ENCODE measurements at regions not wholly inside any gene's neighbourhood (a gene's known extent, or its start where the extent isn't known, plus 50 kb on each side); places are given as distances from the start of the nearest gene placed in this dataset.
A peak's percentile ranks its signal among the peaks of the same experiment; 100 is the strongest.
"Not testable (repeated sequence)": the region's sequence is repeated elsewhere in the genome, so short reads cannot be mapped to it uniquely, and the experiment has no call there.

DNA sequence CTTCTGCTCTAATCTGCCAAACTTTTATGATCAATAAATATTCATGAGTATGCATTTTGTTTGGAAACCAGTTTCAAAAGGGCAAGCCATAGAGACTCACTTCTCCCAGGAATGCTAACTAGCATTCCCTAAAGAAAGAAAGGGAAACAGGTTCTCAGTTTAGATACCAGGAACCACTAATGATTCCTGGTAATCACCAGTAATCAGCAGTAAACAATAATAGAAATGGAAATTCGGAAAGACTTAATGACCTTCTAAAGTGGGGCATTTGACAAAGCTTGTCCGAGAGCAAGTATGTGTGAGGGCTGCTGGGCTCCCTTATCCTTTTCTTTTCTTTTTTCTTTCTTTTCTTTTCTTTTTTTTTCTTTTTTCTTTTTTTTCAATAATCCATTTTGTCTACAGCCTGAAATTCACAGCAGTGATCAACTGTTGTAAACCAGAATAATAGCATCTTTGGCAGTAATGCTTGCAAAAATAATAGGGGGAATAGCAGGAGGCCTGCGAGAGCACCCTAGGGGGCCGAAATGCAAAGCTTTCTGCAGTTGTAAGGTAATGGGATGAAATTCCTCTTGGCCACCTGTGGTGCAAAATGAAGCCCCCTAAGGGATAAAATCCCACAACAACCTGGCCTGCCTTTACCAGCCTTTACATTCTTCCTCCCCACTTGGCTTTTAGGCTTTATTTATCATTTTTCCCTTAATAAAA lies 253.2 kb downstream of the ZPLD1 start:
- DNase-seq: peak; percentile 12

GRCh38 chr3:102688556-102688930 lies 253.7 kb downstream of the ZPLD1 start:
- DNase-seq: no peak

- DNase-seq: no peak
These were observed 256.7 kb downstream of the ZPLD1 start for GRCh38 chr3:102691507-102691906.

DNA sequence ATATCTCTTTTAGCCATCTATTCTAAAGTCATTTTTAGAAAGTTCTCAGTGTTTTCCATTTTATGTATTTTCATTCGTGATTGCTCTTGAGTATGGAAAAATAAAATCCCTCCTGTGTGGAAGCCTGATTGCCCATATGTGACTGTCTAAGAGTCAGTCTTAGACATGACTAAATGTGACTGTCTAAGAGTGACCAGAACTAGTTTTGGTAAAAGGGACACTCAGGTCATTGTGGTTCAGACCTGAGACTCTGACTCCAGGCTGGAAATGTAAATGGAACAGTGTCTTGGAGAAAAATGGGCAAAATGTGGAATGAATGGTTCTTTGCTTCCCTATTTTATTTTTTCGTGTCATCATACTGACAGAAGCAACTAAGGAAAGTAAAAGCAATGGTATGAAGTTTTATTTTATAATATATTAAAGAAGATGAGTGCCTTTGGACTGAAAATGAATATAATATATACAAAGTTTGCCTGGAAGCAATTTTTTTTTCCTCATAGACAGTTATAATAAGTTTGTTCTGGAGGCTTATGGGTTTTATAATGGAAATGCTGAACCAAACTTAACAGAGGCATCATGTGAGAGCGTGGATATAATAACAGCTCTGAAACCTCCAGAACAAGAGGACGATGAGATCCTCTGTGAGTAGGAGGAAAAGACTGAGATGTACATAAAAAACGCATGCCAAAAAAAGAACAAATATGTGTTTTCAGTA lies 264.4 kb downstream of the ZPLD1 start:
- DNase-seq: no peak

DNA sequence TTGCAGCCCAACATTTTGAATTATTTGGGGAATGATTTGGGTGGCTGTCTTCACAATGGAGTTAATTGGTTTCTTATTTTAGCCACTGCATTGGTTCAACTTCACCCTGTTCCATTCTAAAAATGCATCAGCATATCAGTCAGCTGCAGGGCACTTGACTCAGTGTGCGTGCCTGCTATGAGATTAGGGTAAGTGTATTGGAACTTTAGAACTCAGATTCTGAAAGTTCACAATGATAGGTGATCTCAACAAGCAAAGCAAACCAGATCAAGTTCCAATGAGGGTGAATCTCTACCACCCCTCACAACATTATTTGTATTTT lies 265.0 kb downstream of the ZPLD1 start:
- no peak for DNase-seq

DNA sequence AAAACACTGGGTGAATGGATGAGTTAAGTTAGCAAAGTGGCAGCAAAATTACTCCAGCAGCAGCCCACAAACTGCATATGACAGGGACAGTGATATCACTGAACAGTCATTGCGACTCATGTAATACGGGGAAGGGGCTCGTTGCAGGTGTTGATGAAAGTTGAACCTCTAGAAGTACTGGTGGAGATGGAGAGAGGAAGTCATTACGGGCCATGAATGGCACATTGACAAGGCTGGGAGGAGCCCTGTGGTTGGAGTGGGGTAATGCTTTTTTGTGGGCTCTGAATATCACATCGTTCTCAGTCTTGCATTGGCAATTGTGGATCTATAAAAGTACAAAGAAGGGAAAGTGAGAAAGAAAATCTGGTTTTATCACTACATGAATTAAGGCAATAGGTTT lies 278.1 kb downstream of the ZPLD1 start:
- no peak for DNase-seq

DNA sequence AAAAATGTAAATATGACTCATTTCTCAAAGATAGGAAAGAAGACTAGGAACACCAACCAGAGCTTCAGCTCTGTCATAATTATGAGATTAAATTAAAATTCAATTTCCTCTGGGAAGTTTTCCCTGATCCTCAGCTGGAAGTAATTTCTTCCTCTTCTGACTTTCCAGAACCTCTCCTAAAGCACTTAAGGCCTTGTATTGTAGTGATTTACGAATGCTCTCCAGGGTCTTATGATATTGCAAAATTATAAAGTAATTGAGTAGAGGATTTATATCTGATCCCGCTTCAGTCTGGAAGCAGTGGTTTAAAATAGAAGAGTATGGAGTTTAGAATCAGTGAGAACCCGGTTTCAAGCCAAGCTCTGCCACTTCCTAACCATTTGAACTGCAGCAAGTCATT lies 279.8 kb downstream of the ZPLD1 start:
- DNase-seq: no peak

- no peak for DNase-seq
These were observed 280.3 kb downstream of the ZPLD1 start for GRCh38 chr3:102715030-102715697.

DNA sequence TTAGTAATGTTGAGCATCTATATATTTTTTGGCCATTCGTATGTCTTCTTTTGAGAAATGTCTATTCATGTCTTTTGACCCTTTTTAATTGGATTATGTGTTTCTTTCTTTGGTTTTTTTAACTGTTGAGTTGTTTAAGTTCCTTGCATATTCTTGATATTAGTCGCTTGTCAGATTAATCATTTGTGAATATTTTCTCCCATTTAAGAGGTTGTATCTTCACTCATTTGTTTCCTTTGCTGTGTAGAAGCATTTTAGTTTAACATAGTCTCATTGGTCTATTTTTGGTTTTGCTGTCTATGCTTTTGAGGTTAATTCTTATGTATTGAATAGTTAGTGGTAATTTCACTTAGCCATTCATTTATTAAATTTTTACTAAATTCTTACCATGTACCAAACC lies 283.8 kb downstream of the ZPLD1 start:
- DNase-seq: no peak

GRCh38 chr3:102722317-102722716 lies 287.5 kb downstream of the ZPLD1 start:
- no peak for DNase-seq

GRCh38 chr3:102727340-102727739 lies 292.5 kb downstream of the ZPLD1 start:
- DNase-seq: no peak

GRCh38 chr3:102732581-102732980 lies 297.8 kb downstream of the ZPLD1 start:
- not testable (repeated sequence) for DNase-seq

DNA sequence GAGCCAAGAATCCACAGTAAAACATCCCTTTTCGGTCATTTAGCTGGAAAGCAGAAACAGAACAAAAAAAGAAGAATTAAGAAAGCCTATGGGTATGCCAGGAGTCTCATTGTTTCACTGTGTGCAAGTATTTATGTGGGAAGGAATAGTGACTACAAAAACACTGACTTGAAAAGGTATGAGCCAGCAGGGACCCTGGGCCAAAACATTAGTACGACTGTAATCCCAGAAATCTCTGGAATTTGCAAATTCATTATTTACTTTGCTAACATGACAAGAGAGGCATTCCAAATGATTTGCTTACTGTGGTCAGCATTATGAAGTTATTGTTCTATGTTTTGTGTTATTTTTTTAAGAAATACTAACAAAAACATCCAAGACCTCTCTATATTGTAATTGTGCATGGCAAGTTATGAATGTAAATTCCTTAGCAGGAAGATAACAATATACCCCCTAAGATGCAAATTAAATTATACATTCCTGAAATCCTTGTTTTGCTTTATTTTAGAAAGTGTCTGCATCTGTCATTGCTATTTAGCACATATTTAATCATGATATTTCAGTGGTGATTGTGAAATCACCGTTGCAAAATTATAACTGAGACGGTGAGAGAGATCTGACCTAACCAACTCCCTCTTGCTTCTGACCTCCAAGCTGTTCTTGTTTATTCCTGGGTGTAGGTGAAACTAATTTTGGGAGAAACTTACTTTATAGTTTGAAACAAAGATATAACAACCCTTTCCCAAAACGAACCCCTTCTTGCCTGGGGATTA lies 299.2 kb downstream of the ZPLD1 start:
- DNase-seq: no peak

GRCh38 chr3:102735311-102735710 lies 300.5 kb downstream of the ZPLD1 start:
- DNase-seq: no peak

DNA sequence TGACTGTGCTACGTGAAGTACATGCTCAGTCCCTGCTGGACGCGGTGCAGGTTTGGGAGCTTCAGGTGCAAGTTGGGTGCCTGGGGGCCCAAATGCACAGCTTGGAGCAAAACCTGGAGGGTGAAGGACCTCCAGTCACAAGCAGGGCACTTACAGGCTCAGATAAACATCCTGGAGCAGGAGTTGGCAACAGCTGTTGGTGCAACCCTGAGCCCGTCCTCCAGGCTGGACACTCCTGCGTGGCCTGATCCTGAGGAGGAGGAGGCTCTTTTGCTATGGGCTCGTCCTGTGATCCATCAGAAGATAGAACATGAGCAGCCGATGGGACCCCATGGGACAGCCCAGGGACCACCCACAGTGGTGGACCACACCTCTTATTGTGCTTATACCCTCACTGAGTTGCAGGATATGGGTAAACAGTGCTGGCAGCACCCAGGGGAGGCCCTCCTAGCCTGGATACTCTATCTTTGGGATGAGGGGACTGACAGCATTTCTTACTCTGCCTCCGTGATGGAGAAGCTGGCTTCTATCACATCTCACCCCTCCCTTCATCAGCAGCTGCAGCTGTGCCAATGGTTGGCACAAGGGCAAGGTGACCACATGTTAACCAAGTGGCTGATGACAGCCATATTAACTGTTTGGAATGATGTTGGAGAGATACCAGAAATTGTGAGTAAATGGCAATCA lies 301.6 kb downstream of the ZPLD1 start:
- no peak for DNase-seq

DNA sequence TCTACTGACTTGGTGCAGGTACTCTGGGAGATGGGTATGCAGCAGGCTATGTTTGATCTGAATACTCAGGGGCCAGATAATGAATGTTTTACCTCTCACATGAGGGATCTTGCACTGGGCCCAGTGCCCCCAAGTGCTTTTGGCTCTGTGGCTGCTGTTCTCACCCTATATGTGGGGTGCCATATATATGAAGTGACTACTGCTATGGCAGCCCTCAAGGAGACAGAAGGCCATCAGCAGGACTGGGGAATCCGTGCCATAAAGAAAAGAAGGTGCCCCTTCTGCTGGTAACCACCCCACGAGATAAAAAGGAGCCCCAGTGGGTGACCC lies 302.1 kb downstream of the ZPLD1 start:
- no peak for DNase-seq

DNA sequence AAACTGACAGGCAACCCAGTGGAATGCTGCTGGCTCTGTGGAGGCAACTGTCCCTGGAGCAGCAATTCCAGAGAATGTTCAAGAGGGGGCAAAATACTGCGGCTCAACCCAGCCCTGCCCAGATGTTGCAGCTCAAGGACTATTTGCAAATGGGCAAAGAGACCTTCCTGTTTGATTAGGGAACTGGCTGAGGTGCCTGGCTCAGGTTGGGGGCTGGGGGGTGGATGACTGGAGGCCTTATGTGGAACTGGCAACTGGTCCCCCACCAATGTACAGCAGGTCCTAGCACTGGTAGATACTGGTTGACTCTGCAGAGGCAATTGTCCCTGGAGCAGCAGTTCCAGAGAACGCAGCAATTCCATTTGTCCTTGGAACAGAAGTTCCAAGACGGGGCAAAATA lies 302.5 kb downstream of the ZPLD1 start:
- DNase-seq: no peak

GRCh38 chr3:102741105-102741504 lies 306.3 kb downstream of the ZPLD1 start:
- no peak for DNase-seq

- no peak for DNase-seq
These were observed 306.9 kb downstream of the ZPLD1 start for GRCh38 chr3:102741694-102742093.

DNA sequence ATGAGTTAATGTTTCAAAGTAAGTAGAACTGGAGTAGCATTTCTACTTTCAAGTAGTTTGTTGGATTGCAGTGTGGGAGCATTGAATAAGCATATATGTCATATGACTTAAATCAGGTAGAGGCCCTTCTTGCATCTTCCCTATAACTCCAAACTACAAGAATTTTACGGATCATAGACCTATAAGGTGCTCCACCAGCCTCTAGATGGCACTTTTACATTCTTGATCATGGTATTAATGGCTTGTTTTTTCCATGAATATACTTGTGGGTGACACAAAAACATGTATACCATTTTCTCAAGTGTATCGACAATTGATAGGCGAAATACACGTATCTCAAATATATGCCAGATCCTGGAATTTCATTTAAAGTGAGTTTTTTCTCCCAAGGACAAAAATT lies 311.1 kb downstream of the ZPLD1 start:
- no peak for DNase-seq

DNA sequence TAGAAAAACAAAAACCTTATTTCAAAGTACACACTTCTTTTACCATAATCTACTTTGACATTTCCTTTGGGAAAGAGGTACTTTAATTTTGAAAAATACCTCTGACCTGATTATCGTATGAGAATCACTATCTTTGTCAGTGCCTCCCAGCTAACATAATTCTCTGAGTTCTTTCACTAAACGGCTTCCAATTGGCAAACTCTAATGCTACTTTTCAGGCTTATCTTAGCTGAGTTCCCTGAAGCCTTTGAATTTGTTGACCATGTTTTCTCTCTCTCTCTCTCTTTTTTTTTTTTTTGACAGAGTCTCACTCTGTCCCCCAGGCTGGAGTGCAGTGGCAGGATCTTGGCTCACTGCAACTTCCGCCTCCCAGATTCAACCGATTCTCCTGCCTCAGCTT lies 312.8 kb downstream of the ZPLD1 start:
- no peak for DNase-seq

DNA sequence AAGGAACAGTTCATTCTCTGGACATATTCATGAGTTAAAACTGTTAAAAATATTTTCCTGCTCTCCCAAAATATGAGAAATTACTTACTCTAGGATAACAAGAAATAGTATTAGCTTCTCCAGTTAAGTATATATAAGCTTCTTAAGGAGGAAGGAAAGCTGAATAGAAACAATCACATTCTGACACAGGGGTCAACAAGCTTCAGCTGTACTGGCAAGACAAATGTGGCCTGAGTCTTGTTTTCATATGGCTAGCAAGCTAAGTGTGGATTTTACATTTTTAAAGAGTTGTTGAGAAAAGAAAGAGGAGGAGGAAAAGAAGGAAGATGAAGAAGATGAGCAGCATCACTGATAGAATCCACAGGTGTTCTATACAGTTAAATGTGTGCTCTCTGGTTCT lies 313.8 kb downstream of the ZPLD1 start:
- DNase-seq: no peak

DNA sequence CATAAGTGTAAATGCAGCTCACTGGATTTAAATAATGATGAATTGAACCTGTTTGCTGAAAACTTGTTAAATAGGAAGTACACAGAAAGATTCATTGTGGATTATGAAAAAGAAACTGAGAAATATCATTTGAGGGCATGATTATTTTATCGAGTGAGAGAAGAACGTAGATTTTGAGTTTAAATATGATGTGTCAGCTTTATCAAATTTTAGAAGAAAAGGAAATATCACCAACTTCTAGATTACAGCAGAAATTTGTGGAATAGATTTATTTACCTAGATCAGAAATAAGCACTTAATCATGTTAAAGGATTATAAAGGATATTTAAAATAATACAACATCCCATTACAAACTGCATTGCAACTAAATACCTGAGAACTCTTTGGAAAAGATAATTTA lies 315.5 kb downstream of the ZPLD1 start:
- DNase-seq: no peak
